OCI-LY3 (cell line): ENCODE measurements at regions not wholly inside any gene's neighbourhood (a gene's known extent, or its start where the extent isn't known, plus 50 kb on each side); places are given as distances from the start of the nearest gene placed in this dataset.
"Not testable (repeated sequence)": the region's sequence is repeated elsewhere in the genome, so short reads cannot be mapped to it uniquely, and the experiment has no call there.

Experiments
- H2AFZ ChIP-seq: fragments of 200-600, 300-600 bp; shearing (Covaris generic); 2 replicates; pipeline ENCODE4 v1.6.0; 2014; ENCODE audit warnings: antibody characterized with exemption, low read depth, low read length
- H3K27ac ChIP-seq: fragments of 200-600, 300-600 bp; sonication (generic); 2 replicates; pipeline ENCODE4 v1.5.1; 2014; ENCODE audit warnings: mild to moderate bottlenecking, low read length, moderate library complexity, mixed read lengths
- H3K27me3 ChIP-seq: fragments of 200-600, 300-600 bp; sonication (generic); 2 replicates; pipeline ENCODE4 v1.6.1; 2014; ENCODE audit warnings: low read depth, low read length, mixed read lengths
- H3K36me3 ChIP-seq: fragments of 200-600, 300-600 bp; sonication (generic); replicated peaks from 2 replicates; pipeline ENCODE3; 2014; ENCODE audit warnings: low read depth, low read length, mixed read lengths
- H3K4me1 ChIP-seq: fragments of 300-600, 200-600 bp; sonication (generic); 2 replicates; pipeline ENCODE4 v1.6.1; 2014; ENCODE audit warnings: low read length, mixed read lengths
- H3K4me2 ChIP-seq: fragments of 200-600, 300-600 bp; sonication (generic); 2 replicates; pipeline ENCODE4 v1.6.1; 2014; ENCODE audit warnings: low read length, mixed read lengths
- H3K4me3 ChIP-seq: fragments of 300-600, 200-600 bp; sonication (generic); 2 replicates; pipeline ENCODE4 v1.5.1; 2014; ENCODE audit warnings: antibody characterized with exemption, mild to moderate bottlenecking, low read length, moderate library complexity
- H3K79me2 ChIP-seq: fragments of 300-600, 200-600 bp; shearing (Covaris generic); 2 replicates; pipeline ENCODE4 v1.6.1; 2014; ENCODE audit warnings: mild to moderate bottlenecking, low read length, mixed read lengths
- H3K9ac ChIP-seq: fragments of 300-600, 200-600 bp; shearing (Covaris generic); 2 replicates; pipeline ENCODE4 v1.6.0; 2014; ENCODE audit warnings: mild to moderate bottlenecking, low read length, moderate library complexity
- H3K9me3 ChIP-seq: fragments of 200-600, 300-600 bp; shearing (Covaris generic); 2 replicates; pipeline ENCODE4 v1.6.1; 2014; ENCODE audit warnings: low read length, mixed read lengths; ENCODE audit not compliant: insufficient read depth
- H4K20me1 ChIP-seq: fragments of 200-600, 300-600 bp; sonication (generic); 2 replicates; pipeline ENCODE4 v1.6.1; 2016; ENCODE audit warnings: low read length, mixed read lengths; ENCODE audit not compliant: insufficient read depth
- CTCF ChIP-seq: fragments of 200-600, 300-600 bp; sonication (generic); IDR thresholded peaks from 2 replicates; pipeline ENCODE4 v1.5.1; 2014; ENCODE audit warnings: antibody characterized with exemption, low read length, low read depth
- EZH2phosphoT487 ChIP-seq: fragments of 200-600 bp; shearing (Covaris generic); IDR thresholded peaks from 2 replicates; pipeline ENCODE4 v1.6.1; 2018; ENCODE audit warnings: antibody characterized with exemption, mixed run types, low read depth

- Histone ChIP-seq H3K27ac (no peak overlapping the region), H3K4me1 (peaks cover 7% of the 10 kb centered on the region; the same call in 1 of the 2 replicates), H4K20me1 (no peaks in the 10 kb centered on the region), H3K9me3 (no peaks in the 10 kb centered on the region), H3K27me3 (no peaks in the 10 kb centered on the region), H3K36me3 (no peaks in the 10 kb centered on the region), H2AFZ (no peak overlapping the region), H3K79me2 (no peaks in the 10 kb centered on the region), H3K4me2 (no peak overlapping the region), H3K4me3 (no peak overlapping the region), H3K9ac (no peak overlapping the region)
- TF ChIP-seq EZH2phosphoT487 (no peak), CTCF (no peak)
Measured at GRCh38 chr4:79676705-79677104, 268.7 kb upstream of the GK2 start.

GRCh38 chr4:79674906-79675305, 266.9 kb upstream of the GK2 start:
- not testable (repeated sequence) for H3K4me3 ChIP-seq, H3K9me3 ChIP-seq, H3K79me2 ChIP-seq, H3K4me1 ChIP-seq, H3K27ac ChIP-seq, H3K27me3 ChIP-seq, H3K4me2 ChIP-seq, H4K20me1 ChIP-seq, H3K9ac ChIP-seq, H2AFZ ChIP-seq, H3K36me3 ChIP-seq

GRCh38 chr4:79673898-79674297, 265.9 kb upstream of the GK2 start:
- H3K79me2 ChIP-seq, result no peaks in the 10 kb centered on the region
- H3K9ac ChIP-seq, result no peak overlapping the region
- no peak overlapping the region for H2AFZ ChIP-seq
- H3K36me3 ChIP-seq, result no peaks in the 10 kb centered on the region
- no peak overlapping the region for H3K4me3 ChIP-seq
- TF ChIP-seq CTCF (no peak), EZH2phosphoT487 (no peak)
- no peaks in the 10 kb centered on the region for H3K27me3 ChIP-seq
- no peaks in the 10 kb centered on the region for H4K20me1 ChIP-seq
- no peaks in the 10 kb centered on the region for H3K9me3 ChIP-seq
- H3K4me1 ChIP-seq, result peaks cover 7% of the 10 kb centered on the region; the same call in 1 of the 2 replicates
- no peak overlapping the region for H3K27ac ChIP-seq
- H3K4me2 ChIP-seq, result no peak overlapping the region

- Histone ChIP-seq H2AFZ (no peak overlapping the region), H4K20me1 (no peaks in the 10 kb centered on the region), H3K4me2 (no peak overlapping the region), H3K27me3 (no peaks in the 10 kb centered on the region), H3K4me3 (no peak overlapping the region), H3K4me1 (peaks cover 3% of the 10 kb centered on the region; the same call in 1 of the 2 replicates), H3K79me2 (no peaks in the 10 kb centered on the region), H3K36me3 (no peaks in the 10 kb centered on the region), H3K9ac (no peak overlapping the region), H3K27ac (no peak overlapping the region), H3K9me3 (no peaks in the 10 kb centered on the region)
- no peak for TF ChIP-seq CTCF
- no peak for TF ChIP-seq EZH2phosphoT487
Measured at GRCh38 chr4:79673377-79673776, 265.3 kb upstream of the GK2 start.

GRCh38 chr4:79666875-79667274, 258.8 kb upstream of the GK2 start:
- no peaks in the 10 kb centered on the region for H3K27me3 ChIP-seq
- H3K9ac ChIP-seq, result no peak overlapping the region
- TF ChIP-seq EZH2phosphoT487 (no peak), CTCF (no peak)
- no peak overlapping the region for H3K27ac ChIP-seq
- no peak overlapping the region for H3K4me2 ChIP-seq
- H3K4me1 ChIP-seq, result no peaks in the 10 kb centered on the region
- H3K79me2 ChIP-seq, result no peaks in the 10 kb centered on the region
- no peak overlapping the region for H3K4me3 ChIP-seq
- H4K20me1 ChIP-seq, result no peaks in the 10 kb centered on the region
- no peaks in the 10 kb centered on the region for H3K9me3 ChIP-seq
- H2AFZ ChIP-seq, result no peak overlapping the region
- no peaks in the 10 kb centered on the region for H3K36me3 ChIP-seq
